Erythroblast (primary cell): ENCODE measurements at regions not wholly inside any gene's neighbourhood (a gene's known extent, or its start where the extent isn't known, plus 50 kb on each side); places are given as distances from the start of the nearest gene placed in this dataset.

Experiments
- GATA1 ChIP-seq: IDR thresholded peaks from 2 replicates; pipeline ENCODE4 v1.6.1; 2011; ENCODE audit warnings: low read depth, mild to moderate bottlenecking, control low read depth, low read length, moderate library complexity
- POLR2A ChIP-seq: IDR thresholded peaks from 2 replicates; pipeline ENCODE4 v1.6.1; 2011; ENCODE audit warnings: mild to moderate bottlenecking, low read length

DNA sequence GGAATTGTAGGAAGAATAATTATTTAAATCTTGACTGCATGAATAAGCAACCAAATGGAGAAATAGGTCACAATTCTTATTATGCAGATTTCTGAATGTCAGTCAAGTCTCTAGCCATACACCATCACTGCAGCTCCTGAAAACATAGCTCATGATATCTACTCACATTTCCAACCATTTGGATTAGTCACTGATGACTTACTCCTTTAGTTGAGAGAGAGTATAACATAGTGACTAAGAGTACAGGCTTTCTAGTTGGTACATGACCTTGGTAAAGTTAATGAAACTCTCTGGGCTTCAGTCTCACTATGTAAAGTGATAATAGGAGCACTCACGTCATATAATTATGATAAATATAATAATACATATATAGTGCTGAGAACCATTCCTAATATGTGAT lies 265.2 kb downstream of the KCNA4 start:
- no peak for TF ChIP-seq POLR2A
- TF ChIP-seq GATA1: no peak
